HG03108 (cell line): ENCODE measurements at regions not wholly inside any gene's neighbourhood (a gene's known extent, or its start where the extent isn't known, plus 50 kb on each side); places are given as distances from the start of the nearest gene placed in this dataset.

Experiments
- ATAC-seq: cut with Tn5 transposase; IDR thresholded peaks from one replicate; pipeline ENCODE4 v1.9.1; 2021; ENCODE audit warnings: moderate library complexity; ENCODE audit not compliant: unreplicated experiment

GRCh38 chr13:110965038-110965754, 50.3 kb upstream of the ANKRD10 start:
- ATAC-seq = peak; percentile 93
